ENCODE measurements at regions not wholly inside any gene's neighbourhood (a gene's known extent, or its start where the extent isn't known, plus 50 kb on each side); places are given as distances from the start of the nearest gene placed in this dataset.
"Not testable (repeated sequence)": the region's sequence is repeated elsewhere in the genome, so short reads cannot be mapped to it uniquely, and the experiment has no call there.

DNA sequence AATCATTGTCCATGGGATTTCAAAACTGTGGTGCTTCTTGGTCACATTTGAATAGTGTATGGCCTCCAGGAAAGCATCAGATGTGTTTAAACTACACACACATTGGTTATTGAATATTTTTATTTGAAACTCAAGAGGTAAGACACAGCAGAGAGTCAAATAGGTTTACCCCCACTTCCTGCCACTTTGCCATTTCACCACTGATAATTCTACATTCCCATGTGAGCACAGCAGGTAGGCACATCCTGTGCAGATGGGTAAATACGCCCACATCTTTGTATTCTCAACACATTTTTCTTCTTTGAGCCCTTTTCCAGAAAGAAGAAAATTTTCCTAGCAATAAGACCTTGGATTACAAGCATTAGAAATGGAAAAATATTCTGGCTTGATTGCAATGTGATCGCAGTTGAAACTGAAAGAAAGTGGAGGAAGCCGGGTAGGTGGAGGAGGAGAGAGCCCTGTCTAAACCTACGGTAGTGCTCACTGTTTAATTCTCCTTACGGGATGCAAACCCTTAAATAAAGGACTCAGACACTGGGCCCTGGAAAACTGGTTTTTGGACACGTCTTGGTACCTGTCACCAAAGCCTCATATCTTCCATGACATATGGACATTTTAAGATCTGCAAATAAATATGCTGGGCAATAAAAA, 167.7 kb downstream of the COG6 start:
- no peak overlapping the region for H3K27ac ChIP-seq
- intact Hi-C loops (cut with DNase I), result no loop called here
- FAIRE-seq (no peak), DNase-seq (no peak), ATAC-seq (no peak)
- H3K9me3 ChIP-seq, result no peaks in the 10 kb centered on the region
- TF ChIP-seq, protein P1, sequence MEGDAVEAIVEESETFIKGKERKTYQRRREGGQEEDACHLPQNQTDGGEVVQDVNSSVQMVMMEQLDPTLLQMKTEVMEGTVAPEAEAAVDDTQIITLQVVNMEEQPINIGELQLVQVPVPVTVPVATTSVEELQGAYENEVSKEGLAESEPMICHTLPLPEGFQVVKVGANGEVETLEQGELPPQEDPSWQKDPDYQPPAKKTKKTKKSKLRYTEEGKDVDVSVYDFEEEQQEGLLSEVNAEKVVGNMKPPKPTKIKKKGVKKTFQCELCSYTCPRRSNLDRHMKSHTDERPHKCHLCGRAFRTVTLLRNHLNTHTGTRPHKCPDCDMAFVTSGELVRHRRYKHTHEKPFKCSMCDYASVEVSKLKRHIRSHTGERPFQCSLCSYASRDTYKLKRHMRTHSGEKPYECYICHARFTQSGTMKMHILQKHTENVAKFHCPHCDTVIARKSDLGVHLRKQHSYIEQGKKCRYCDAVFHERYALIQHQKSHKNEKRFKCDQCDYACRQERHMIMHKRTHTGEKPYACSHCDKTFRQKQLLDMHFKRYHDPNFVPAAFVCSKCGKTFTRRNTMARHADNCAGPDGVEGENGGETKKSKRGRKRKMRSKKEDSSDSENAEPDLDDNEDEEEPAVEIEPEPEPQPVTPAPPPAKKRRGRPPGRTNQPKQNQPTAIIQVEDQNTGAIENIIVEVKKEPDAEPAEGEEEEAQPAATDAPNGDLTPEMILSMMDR (IDR thresholded peaks at IDR 0.05), result no peak
- no peaks in the 10 kb centered on the region for H3K4me1 ChIP-seq
- WGBS, 2 donors, result 79 to 80% methylated on average over 6 of the region's 6 CpGs
- no peaks in the 10 kb centered on the region for H3K27me3 ChIP-seq
- H3K4me3 ChIP-seq, result no peak overlapping the region
- H3K36me3 ChIP-seq, result no peaks in the 10 kb centered on the region

- Histone ChIP-seq H3K4me1 (no peaks in the 10 kb centered on the region), H3K4me3 (no peak overlapping the region), H3K36me3 (no peaks in the 10 kb centered on the region), H3K27ac (no peak overlapping the region), H3K9me3 (no peaks in the 10 kb centered on the region), H3K27me3 (no peaks in the 10 kb centered on the region)
- no peak for DNase-seq
- no peak for ATAC-seq
- TF ChIP-seq, protein P1 (IDR thresholded peaks at IDR 0.05), result no peak
- intact Hi-C loops (cut with DNase I), result no loop called here
- no peak for FAIRE-seq
- WGBS, 2 donors, result 82 to 85% methylated on average over 6 of the region's 6 CpGs
Measured at GRCh38 chr13:39825886-39826285, 170.4 kb downstream of the COG6 start.

DNA sequence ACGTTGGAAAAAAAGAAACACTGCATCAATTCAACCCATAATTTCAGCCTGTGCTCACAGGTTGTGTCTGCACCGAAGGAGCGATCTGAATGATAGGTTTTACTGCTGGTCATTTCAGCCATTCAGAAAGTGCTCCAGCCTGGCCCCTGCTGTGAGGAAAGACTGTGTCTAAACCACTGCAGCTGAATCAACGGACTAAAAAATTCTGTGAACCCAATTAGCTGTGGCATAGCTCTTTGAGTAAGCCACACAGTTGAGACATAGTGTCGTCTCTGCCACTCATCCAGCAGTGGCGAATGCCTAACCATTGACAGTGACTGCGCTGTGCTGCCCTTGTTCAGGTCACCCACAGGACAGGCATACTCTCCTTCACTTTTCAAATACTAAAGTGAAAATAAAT, 179.8 kb downstream of the COG6 start:
- TF ChIP-seq, protein P1 (IDR thresholded peaks at IDR 0.05), result no peak
- ATAC-seq (no peak), DNase-seq (no peak), FAIRE-seq (no peak)
- Histone ChIP-seq H3K36me3 (no peaks in the 10 kb centered on the region), H3K27ac (no peak overlapping the region), H3K4me3 (no peak overlapping the region), H3K9me3 (no peaks in the 10 kb centered on the region), H3K4me1 (no peaks in the 10 kb centered on the region), H3K27me3 (no peaks in the 10 kb centered on the region)
- WGBS, 2 donors, result 58 to 60% methylated on average over 7 of the region's 7 CpGs
- intact Hi-C loops (cut with DNase I), result no loop called here

- DNase-seq, result no peak
- Histone ChIP-seq H3K9me3 (no peaks in the 10 kb centered on the region), H3K4me1 (no peaks in the 10 kb centered on the region), H3K27me3 (no peaks in the 10 kb centered on the region), H3K4me3 (no peak overlapping the region), H3K36me3 (no peaks in the 10 kb centered on the region), H3K27ac (no peak overlapping the region)
- ATAC-seq, result no peak
- intact Hi-C loops (cut with DNase I), result no loop called here
- TF ChIP-seq, protein P1 (IDR thresholded peaks at IDR 0.05), result no peak
- no peak for FAIRE-seq
- 61 to 62% methylated on average over 2 of the region's 2 CpGs for WGBS, 2 donors
Measured at GRCh38 chr13:39836038-39836437, 180.6 kb downstream of the COG6 start.

DNA sequence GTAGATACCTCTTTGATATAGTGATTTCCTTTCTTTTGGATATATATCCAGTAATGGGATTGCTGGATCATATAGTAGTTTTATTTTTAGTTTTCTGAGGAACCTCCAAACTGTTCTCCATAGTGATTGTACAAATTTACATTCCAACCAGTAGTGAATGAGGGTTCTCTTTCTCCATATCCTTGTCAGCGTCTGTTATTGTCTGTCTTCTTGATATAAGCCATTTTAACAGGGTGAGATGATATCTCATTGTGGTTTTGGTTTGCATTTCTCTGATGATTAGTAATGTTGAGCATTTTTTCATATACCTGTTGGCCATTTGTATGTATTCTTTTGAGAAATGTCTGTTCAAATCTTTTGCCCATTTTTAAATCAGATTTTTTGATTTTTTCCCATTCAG, 182.4 kb downstream of the COG6 start:
- DNase-seq; H3K9me3 ChIP-seq; H3K4me1 ChIP-seq; intact Hi-C loops (cut with DNase I); ATAC-seq; H3K36me3 ChIP-seq; H3K4me3 ChIP-seq; H3K27ac ChIP-seq; FAIRE-seq; H3K27me3 ChIP-seq: not testable (repeated sequence)
- 87 to 89% methylated on average over 1 of the region's 1 CpG for WGBS, 2 donors

Data from pancreas (tissue), 10 donors.